ENCODE measurements at regions not wholly inside any gene's neighbourhood (a gene's known extent, or its start where the extent isn't known, plus 50 kb on each side); places are given as distances from the start of the nearest gene placed in this dataset.

GRCh38 chr3:174346571-174346970 lies 512.6 kb upstream of the NAALADL2 start:
- no peak for DNase-seq (ENCODE audit: low spot score)
- no peaks in the 10 kb centered on the region for H3K36me3 Mint-ChIP-seq
- Histone ChIP-seq H3K4me2 (no peak overlapping the region), H3K4me3 (no peak overlapping the region), H3K79me2 (ENCODE audit: low read depth) (no peaks in the 10 kb centered on the region), H3K9ac (no peak overlapping the region), H3F3A (ENCODE audit: low read depth) (no peaks in the 10 kb centered on the region), H3K27ac (no peak overlapping the region), H3K9me3 (ENCODE audit: low read depth) (no peaks in the 10 kb centered on the region), H3K27me3 (no peaks in the 10 kb centered on the region), H3K36me3 (no peaks in the 10 kb centered on the region), H4K20me1 (ENCODE audit: low read depth) (no peaks in the 10 kb centered on the region), H3K4me1 (no peaks in the 10 kb centered on the region), H2AFZ (replicated peaks) (no peak overlapping the region)
- H3K27me3 Mint-ChIP-seq (ENCODE audit: insufficient read depth, low read depth), result no peaks in the 10 kb centered on the region
- H3K4me1 Mint-ChIP-seq, result peaks cover 3% of the 10 kb centered on the region
- TF ChIP-seq EZH2 (IDR thresholded peaks at IDR 0.05), result no peak
- no peak for TF ChIP-seq EZH2phosphoT487 (IDR thresholded peaks at IDR 0.05)
- TF ChIP-seq, protein P1, sequence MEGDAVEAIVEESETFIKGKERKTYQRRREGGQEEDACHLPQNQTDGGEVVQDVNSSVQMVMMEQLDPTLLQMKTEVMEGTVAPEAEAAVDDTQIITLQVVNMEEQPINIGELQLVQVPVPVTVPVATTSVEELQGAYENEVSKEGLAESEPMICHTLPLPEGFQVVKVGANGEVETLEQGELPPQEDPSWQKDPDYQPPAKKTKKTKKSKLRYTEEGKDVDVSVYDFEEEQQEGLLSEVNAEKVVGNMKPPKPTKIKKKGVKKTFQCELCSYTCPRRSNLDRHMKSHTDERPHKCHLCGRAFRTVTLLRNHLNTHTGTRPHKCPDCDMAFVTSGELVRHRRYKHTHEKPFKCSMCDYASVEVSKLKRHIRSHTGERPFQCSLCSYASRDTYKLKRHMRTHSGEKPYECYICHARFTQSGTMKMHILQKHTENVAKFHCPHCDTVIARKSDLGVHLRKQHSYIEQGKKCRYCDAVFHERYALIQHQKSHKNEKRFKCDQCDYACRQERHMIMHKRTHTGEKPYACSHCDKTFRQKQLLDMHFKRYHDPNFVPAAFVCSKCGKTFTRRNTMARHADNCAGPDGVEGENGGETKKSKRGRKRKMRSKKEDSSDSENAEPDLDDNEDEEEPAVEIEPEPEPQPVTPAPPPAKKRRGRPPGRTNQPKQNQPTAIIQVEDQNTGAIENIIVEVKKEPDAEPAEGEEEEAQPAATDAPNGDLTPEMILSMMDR (IDR thresholded peaks at IDR 0.05), result no peak
- H3K4me3 Mint-ChIP-seq, result no peak overlapping the region
- H3K9me3 Mint-ChIP-seq, result peaks cover 5% of the 10 kb centered on the region
- no peak overlapping the region for H3K27ac Mint-ChIP-seq

GRCh38 chr3:174347474-174348138 lies 511.5 kb upstream of the NAALADL2 start:
- H3K27ac ChIP-seq, result no peak overlapping the region
- Mint-ChIP-seq H3K4me1 (no peaks in the 10 kb centered on the region), H3K9me3 (peaks cover 5% of the 10 kb centered on the region), H3K36me3 (no peaks in the 10 kb centered on the region), H3K27ac (no peak overlapping the region), H3K4me3 (no peak overlapping the region), H3K27me3 (ENCODE audit: insufficient read depth, low read depth) (no peaks in the 10 kb centered on the region)
- H3K9me3 ChIP-seq (ENCODE audit: low read depth), result no peaks in the 10 kb centered on the region
- no peaks in the 10 kb centered on the region for H4K20me1 ChIP-seq (ENCODE audit: low read depth)
- no peaks in the 10 kb centered on the region for H3F3A ChIP-seq (ENCODE audit: low read depth)
- H3K9ac ChIP-seq, result no peak overlapping the region
- H3K4me3 ChIP-seq, result no peak overlapping the region
- H3K4me2 ChIP-seq, result no peak overlapping the region
- H3K4me1 ChIP-seq, result no peaks in the 10 kb centered on the region
- H2AFZ ChIP-seq (replicated peaks), result no peak overlapping the region
- TF ChIP-seq EZH2phosphoT487 (IDR thresholded peaks at IDR 0.05), result no peak
- TF ChIP-seq, protein P1 (IDR thresholded peaks at IDR 0.05), result no peak
- TF ChIP-seq EZH2 (IDR thresholded peaks at IDR 0.05), result no peak
- no peak for DNase-seq (ENCODE audit: low spot score)
- no peaks in the 10 kb centered on the region for H3K27me3 ChIP-seq
- no peaks in the 10 kb centered on the region for H3K36me3 ChIP-seq
- H3K79me2 ChIP-seq (ENCODE audit: low read depth), result no peaks in the 10 kb centered on the region

DNA sequence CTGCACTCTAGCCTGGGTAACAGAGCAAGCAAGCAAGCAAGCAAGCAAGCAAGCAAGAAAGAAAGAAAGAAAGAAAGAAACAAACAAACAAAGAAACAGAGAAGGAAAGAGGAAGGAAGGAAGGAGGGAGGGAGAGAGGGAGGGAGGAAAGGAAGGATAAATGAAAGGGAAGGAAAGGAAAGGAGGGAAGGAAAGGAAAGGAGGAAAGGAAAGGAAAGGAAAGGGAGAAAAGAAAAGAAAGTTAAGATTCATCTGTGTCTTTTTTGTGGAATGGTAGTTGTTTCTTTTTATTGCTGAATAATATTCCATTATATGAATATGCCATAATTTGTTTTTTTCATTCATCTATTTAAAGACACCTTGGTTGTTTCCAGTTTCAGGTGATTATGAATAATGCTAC lies 506.9 kb upstream of the NAALADL2 start:
- no peak overlapping the region for H3K27ac Mint-ChIP-seq
- Histone ChIP-seq H3K4me1 (no peaks in the 10 kb centered on the region), H3K9me3 (ENCODE audit: low read depth) (no peaks in the 10 kb centered on the region), H3K4me2 (no peak overlapping the region), H3K27me3 (no peaks in the 10 kb centered on the region), H4K20me1 (ENCODE audit: low read depth) (no peaks in the 10 kb centered on the region), H3F3A (ENCODE audit: low read depth) (no peaks in the 10 kb centered on the region), H2AFZ (replicated peaks) (no peak overlapping the region), H3K27ac (no peak overlapping the region), H3K79me2 (ENCODE audit: low read depth) (no peaks in the 10 kb centered on the region), H3K9ac (no peak overlapping the region), H3K4me3 (no peak overlapping the region), H3K36me3 (no peaks in the 10 kb centered on the region)
- H3K4me3 Mint-ChIP-seq, result no peak overlapping the region
- no peak for DNase-seq (ENCODE audit: low spot score)
- TF ChIP-seq, protein P1 (IDR thresholded peaks at IDR 0.05), result no peak
- TF ChIP-seq EZH2phosphoT487 (IDR thresholded peaks at IDR 0.05) (no peak), EZH2 (IDR thresholded peaks at IDR 0.05) (no peak)
- H3K9me3 Mint-ChIP-seq, result peaks cover 5% of the 10 kb centered on the region
- no peaks in the 10 kb centered on the region for H3K4me1 Mint-ChIP-seq
- no peaks in the 10 kb centered on the region for H3K27me3 Mint-ChIP-seq (ENCODE audit: insufficient read depth, low read depth)
- no peaks in the 10 kb centered on the region for H3K36me3 Mint-ChIP-seq
